ENCODE measurements at regions not wholly inside any gene's neighbourhood (a gene's known extent, or its start where the extent isn't known, plus 50 kb on each side); places are given as distances from the start of the nearest gene placed in this dataset.
A peak's percentile ranks its signal among the peaks of the same experiment; 100 is the strongest.

GRCh38 chr19:32040236-32040635 is 305.2 kb upstream of the ZNF507 start:
- Histone ChIP-seq H3K9me3 (no peaks in the 10 kb centered on the region), H3K4me2 (no peak overlapping the region), H3K4me3 (no peak overlapping the region), H3K27ac (no peak overlapping the region), H3K4me1 (no peaks in the 10 kb centered on the region)
- CTCF ChIA-PET: interaction anchor here (0.6 to 1.8 kb wide), 7 partner anchors 11 to 1370 kb away, joined by 3 to 9 read pairs (median 4); no protein-coding TSS in a partner anchor
- DNase-seq (ENCODE audit: low read depth in 1 of 2, low spot score in 1 of 2) (no peak), ATAC-seq (no peak), FAIRE-seq (no peak)
- 22% methylated on average over 5 of the region's 5 CpGs for WGBS (ENCODE audit: missing lambda C conversion rate)
- TF ChIP-seq KDM1A (IDR thresholded peaks at IDR 0.05; ENCODE audit: low read depth) (no peak), NPAS2 (CRISPR knock-in tag; IDR thresholded peaks at IDR 0.05; ENCODE audit: borderline replicate concordance) (no peak), HEYL (CRISPR knock-in tag; IDR thresholded peaks at IDR 0.05) (no peak), BHLHE40 (IDR thresholded peaks at IDR 0.05; ENCODE audit: low read depth, low read length) (no peak), CHD4 (IDR thresholded peaks at IDR 0.05; ENCODE audit: borderline replicate concordance) (no peak), BCL3 (IDR thresholded peaks at IDR 0.05) (no peak), EHF (CRISPR knock-in tag; IDR thresholded peaks at IDR 0.05) (no peak), TFCP2L1 (CRISPR knock-in tag; IDR thresholded peaks at IDR 0.05) (no peak), HDAC2 (IDR thresholded peaks at IDR 0.05) (no peak), POLR2A (IDR thresholded peaks at IDR 0.05; ENCODE audit: low read length) (no peak), RNF2 (IDR thresholded peaks at IDR 0.05; ENCODE audit: borderline replicate concordance, low read depth) (no peak), RAD21 (conservative IDR thresholded peaks at IDR 0.05 in 1 of 2, IDR thresholded peaks at IDR 0.05 in 1 of 2) (no peak), SMC3 (IDR thresholded peaks at IDR 0.05) (no peak), HOXB13 (CRISPR knock-in tag; IDR thresholded peaks at IDR 0.05; ENCODE audit: low read depth) (no peak), JUN (IDR thresholded peaks at IDR 0.05) (no peak), HOXA7 (CRISPR knock-in tag; IDR thresholded peaks at IDR 0.05) (no peak), PHF8 (IDR thresholded peaks at IDR 0.05; ENCODE audit: borderline replicate concordance, low read depth) (no peak)
- TF ChIP-seq, protein P1, sequence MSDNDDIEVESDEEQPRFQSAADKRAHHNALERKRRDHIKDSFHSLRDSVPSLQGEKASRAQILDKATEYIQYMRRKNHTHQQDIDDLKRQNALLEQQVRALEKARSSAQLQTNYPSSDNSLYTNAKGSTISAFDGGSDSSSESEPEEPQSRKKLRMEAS (IDR thresholded peaks at IDR 0.05): no peak
- POLR2A ChIA-PET: no interaction called here

- Histone ChIP-seq H3K4me1 (no peaks in the 10 kb centered on the region), H3K9me3 (no peaks in the 10 kb centered on the region), H3K27ac (no peak overlapping the region), H3K4me3 (no peak overlapping the region), H3K4me2 (peak overlapping the region; percentile 27; the same call in 2 of the 3 replicates)
- DNase-seq (ENCODE audit: low read depth in 1 of 2, low spot score in 1 of 2) (peak; percentile 29 to 47), ATAC-seq (peak in 1 of 2 experiments; percentile 41; a peak in 1 of 6 replicates), FAIRE-seq (peak; percentile 81)
- whole genome bisulfite sequencing (ENCODE audit: missing lambda C conversion rate): 13% methylated on average over 23 of the region's 23 CpGs
- POLR2A ChIA-PET: no interaction called here
- CTCF ChIA-PET: interaction anchor here (1.2 to 1.9 kb wide), 6 partner anchors 15 to 1372 kb away, joined by 4 to 9 read pairs (median 4); no protein-coding TSS in a partner anchor
- TF ChIP-seq HEYL (CRISPR knock-in tag; IDR thresholded peaks at IDR 0.05) (no peak), HES2 (IDR thresholded peaks at IDR 0.05) (0 out of 2 replicates have a peak, but pooled peaks have one; percentile 6), FOSL2 (IDR thresholded peaks at IDR 0.05) (no peak), FOSL2 (CRISPR knock-in tag; IDR thresholded peaks at IDR 0.05) (no peak), CBX8 (IDR thresholded peaks at IDR 0.05) (peak; percentile 51; the same call in 1 of the 2 replicates), PBX3 (IDR thresholded peaks at IDR 0.05) (no peak), RAD21 (conservative IDR thresholded peaks at IDR 0.05 in 1 of 2, IDR thresholded peaks at IDR 0.05 in 1 of 2) (peak; percentile 39 to 62; a peak in 4 of 5 replicates), HOXA7 (CRISPR knock-in tag; IDR thresholded peaks at IDR 0.05) (no peak), SMC3 (IDR thresholded peaks at IDR 0.05) (peak; percentile 34; the same call in 2 of the 3 replicates), RFX5 (IDR thresholded peaks at IDR 0.05) (no peak), MAFK (IDR thresholded peaks at IDR 0.05; ENCODE audit: partially characterized antibody) (peak; percentile 31)
- TF ChIP-seq, protein P2, sequence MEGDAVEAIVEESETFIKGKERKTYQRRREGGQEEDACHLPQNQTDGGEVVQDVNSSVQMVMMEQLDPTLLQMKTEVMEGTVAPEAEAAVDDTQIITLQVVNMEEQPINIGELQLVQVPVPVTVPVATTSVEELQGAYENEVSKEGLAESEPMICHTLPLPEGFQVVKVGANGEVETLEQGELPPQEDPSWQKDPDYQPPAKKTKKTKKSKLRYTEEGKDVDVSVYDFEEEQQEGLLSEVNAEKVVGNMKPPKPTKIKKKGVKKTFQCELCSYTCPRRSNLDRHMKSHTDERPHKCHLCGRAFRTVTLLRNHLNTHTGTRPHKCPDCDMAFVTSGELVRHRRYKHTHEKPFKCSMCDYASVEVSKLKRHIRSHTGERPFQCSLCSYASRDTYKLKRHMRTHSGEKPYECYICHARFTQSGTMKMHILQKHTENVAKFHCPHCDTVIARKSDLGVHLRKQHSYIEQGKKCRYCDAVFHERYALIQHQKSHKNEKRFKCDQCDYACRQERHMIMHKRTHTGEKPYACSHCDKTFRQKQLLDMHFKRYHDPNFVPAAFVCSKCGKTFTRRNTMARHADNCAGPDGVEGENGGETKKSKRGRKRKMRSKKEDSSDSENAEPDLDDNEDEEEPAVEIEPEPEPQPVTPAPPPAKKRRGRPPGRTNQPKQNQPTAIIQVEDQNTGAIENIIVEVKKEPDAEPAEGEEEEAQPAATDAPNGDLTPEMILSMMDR (IDR thresholded peaks at IDR 0.05): peak; percentile 42
- TF ChIP-seq, protein P3, sequence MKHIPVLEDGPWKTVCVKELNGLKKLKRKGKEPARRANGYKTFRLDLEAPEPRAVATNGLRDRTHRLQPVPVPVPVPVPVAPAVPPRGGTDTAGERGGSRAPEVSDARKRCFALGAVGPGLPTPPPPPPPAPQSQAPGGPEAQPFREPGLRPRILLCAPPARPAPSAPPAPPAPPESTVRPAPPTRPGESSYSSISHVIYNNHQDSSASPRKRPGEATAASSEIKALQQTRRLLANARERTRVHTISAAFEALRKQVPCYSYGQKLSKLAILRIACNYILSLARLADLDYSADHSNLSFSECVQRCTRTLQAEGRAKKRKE (CRISPR knock-in tag; IDR thresholded peaks at IDR 0.05; ENCODE audit: low read depth): no peak
Observed at GRCh38 chr19:32041681-32042292, 303.6 kb upstream of the ZNF507 start.

Measured in A549 (cell line).